Nephron (organoid): ENCODE measurements at regions not wholly inside any gene's neighbourhood (a gene's known extent, or its start where the extent isn't known, plus 50 kb on each side); places are given as distances from the start of the nearest gene placed in this dataset.

Experiments
- H3K27ac Mint-ChIP-seq, 3 experiments: 2 replicates each; pipeline ENCODE4 v1.8.0; 2020; ENCODE audit warnings: mixed read lengths in 3 of 3, mild to moderate bottlenecking in 2 of 3, moderate library complexity in 1 of 3
- H3K27me3 Mint-ChIP-seq: 2 replicates; pipeline ENCODE4 v1.8.0; 2021; ENCODE audit warnings: low read depth, mild to moderate bottlenecking, moderate library complexity, mixed read lengths
- H3K36me3 Mint-ChIP-seq: 2 replicates; pipeline ENCODE4 v1.8.0; 2020; ENCODE audit warnings: low read depth, mixed read lengths
- H3K4me1 Mint-ChIP-seq: 2 replicates; pipeline ENCODE4 v1.8.0; 2020; ENCODE audit warnings: mixed read lengths
- H3K4me3 Mint-ChIP-seq, 3 experiments: 2 replicates each; pipeline ENCODE4 v1.8.0; 2020; ENCODE audit warnings: mild to moderate bottlenecking in 3 of 3, mixed read lengths in 3 of 3, moderate library complexity in 2 of 3
- H3K9me3 Mint-ChIP-seq: 2 replicates; pipeline ENCODE4 v1.8.0; 2020; ENCODE audit warnings: mixed read lengths
- TF ChIP-seq, protein P1 (sequence below), 3 experiments: fragments of 200-600 bp; sonication (generic); IDR thresholded peaks; one replicate each; pipeline ENCODE4 v1.5.0; 2021; ENCODE audit warnings: antibody characterized with exemption in 3 of 3; ENCODE audit not compliant: unreplicated experiment in 3 of 3

DNA sequence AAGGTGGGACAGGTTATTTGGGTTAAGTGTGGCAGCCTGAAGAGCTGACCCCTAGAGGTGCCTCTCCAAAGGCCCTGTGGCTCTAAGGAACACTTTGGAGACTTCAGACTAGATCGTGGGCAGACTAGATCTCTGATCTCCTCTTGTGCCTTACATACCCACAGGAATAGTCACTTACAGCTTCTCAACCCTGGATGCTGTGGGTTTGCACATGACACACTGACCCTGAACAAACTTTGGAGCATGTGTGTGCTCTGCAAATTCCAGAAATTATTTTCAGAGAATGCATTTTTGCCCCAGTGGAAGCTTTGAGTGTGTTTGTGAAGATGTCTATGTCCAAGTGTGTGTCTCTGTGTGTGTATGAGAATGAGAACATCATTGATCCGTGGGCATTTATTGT, 119.6 kb downstream of the EMX2 start:
- Mint-ChIP-seq H3K27me3 (no peaks in the 10 kb centered on the region), H3K4me1 (peaks cover 36% of the 10 kb centered on the region), H3K27ac (no peak overlapping the region), H3K9me3 (no peaks in the 10 kb centered on the region), H3K4me3 (no peak overlapping the region), H3K36me3 (no peaks in the 10 kb centered on the region)
- TF ChIP-seq, protein P1, sequence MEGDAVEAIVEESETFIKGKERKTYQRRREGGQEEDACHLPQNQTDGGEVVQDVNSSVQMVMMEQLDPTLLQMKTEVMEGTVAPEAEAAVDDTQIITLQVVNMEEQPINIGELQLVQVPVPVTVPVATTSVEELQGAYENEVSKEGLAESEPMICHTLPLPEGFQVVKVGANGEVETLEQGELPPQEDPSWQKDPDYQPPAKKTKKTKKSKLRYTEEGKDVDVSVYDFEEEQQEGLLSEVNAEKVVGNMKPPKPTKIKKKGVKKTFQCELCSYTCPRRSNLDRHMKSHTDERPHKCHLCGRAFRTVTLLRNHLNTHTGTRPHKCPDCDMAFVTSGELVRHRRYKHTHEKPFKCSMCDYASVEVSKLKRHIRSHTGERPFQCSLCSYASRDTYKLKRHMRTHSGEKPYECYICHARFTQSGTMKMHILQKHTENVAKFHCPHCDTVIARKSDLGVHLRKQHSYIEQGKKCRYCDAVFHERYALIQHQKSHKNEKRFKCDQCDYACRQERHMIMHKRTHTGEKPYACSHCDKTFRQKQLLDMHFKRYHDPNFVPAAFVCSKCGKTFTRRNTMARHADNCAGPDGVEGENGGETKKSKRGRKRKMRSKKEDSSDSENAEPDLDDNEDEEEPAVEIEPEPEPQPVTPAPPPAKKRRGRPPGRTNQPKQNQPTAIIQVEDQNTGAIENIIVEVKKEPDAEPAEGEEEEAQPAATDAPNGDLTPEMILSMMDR (IDR thresholded peaks at IDR 0.05; ENCODE audit: unreplicated experiment in 3 of 3) = no peak

DNA sequence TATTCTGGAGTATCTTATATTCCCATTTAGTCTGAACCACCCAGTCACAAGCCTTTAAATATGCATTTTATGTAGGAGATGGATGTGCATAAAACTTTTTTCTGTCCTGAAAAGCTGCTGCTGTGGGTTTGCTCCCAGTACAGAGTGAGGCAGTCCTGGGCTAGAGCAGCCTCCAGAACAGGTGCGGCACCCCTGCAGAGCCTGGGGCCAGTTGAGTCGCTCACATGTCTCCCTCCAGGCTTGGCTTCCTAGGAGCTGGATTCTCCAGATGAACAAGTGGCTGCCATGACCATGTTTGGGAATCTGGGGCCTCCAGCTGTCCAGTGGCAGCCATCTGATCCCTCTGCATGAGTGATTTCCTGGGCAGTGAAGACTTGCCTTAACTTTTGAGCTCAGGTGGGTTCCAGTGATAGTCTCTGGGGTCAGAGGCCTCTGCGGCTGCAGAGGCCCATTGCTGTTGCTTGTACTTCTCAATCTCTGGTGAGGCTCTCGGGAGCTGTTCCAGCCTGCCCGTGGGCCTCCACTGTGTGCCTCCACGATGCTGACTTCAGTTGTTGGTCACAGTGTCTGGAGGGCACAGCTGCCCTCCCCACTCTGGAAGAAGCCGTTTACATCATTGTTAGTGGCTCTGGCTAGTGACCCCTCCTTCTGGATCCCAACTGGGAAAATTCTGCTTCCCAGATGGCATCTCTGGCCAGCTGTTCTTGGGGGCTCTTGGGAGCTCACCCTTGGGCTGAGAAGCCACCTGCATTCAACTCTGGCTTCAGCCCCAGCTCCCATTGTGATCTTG, 120.4 kb downstream of the EMX2 start:
- TF ChIP-seq, protein P1 (IDR thresholded peaks at IDR 0.05; ENCODE audit: unreplicated experiment in 3 of 3) = no peak
- no peaks in the 10 kb centered on the region for H3K36me3 Mint-ChIP-seq
- peaks cover 39% of the 10 kb centered on the region for H3K4me1 Mint-ChIP-seq
- no peaks in the 10 kb centered on the region for H3K9me3 Mint-ChIP-seq
- H3K27me3 Mint-ChIP-seq = no peaks in the 10 kb centered on the region
- H3K4me3 Mint-ChIP-seq = no peak overlapping the region
- H3K27ac Mint-ChIP-seq = no peak overlapping the region

DNA sequence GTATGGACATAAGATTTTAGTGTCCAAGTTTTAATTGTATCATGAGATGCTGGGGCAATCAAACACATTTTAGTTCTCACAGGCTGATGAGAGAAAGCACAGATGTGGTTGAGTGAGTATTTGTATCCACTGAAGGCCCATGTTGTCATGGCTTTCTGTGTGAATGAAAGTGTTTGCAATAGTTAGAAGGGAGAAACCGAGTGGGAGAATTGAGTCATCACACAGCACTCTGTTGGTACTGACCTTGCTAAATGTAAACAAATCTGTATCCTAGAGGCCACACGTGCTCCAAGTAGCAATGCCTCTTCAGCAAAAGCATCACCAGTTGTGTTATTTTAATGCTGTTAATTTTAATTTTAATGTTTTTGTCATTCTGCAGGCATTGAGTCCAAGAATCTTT, 121.2 kb downstream of the EMX2 start:
- Mint-ChIP-seq H3K4me1 (peaks cover 39% of the 10 kb centered on the region), H3K27ac (peak overlapping the region in 1 of 3 experiments; percentile 32), H3K9me3 (no peaks in the 10 kb centered on the region), H3K4me3 (no peak overlapping the region), H3K27me3 (no peaks in the 10 kb centered on the region), H3K36me3 (no peaks in the 10 kb centered on the region)
- TF ChIP-seq, protein P1 (IDR thresholded peaks at IDR 0.05; ENCODE audit: unreplicated experiment in 3 of 3) = no peak

DNA sequence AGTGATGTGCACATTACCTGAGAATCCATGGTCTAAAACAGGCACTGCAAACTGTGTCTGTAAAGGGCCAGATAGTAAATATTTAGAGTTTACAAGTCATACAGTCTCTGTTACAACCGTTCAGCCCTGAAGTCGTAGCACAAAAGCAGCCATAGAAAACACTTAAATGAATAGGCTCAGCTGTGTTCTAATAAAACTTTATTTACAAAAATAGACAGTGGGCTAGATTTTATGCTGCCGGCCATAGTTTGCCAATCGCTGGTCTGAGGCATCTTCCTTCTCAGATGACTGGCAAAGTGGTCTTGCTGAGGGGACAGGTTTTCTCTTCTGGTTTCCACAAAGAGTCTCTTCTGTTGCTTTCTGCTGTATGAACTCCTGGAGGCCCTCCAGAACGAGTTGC, 121.7 kb downstream of the EMX2 start:
- no peaks in the 10 kb centered on the region for H3K36me3 Mint-ChIP-seq

DNA sequence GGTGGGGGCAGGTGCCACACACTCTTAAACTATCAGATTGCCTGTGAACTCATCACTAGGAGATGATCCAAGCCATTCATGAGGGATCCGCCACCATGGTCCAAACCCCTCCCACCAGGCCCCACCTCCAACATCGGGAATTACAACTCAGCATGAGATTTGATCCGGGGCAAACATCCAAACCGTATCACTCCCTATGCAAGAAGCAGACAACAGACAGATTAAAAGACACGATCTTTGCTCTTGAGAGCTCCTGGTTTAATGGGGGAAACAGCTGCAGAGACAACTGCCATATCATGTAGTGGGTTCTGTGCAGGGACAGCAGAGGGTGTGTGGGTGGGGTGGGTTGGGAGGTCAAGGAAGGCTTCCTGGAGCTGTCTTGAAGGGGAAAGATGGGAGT, 123.6 kb downstream of the EMX2 start:
- TF ChIP-seq, protein P1 (IDR thresholded peaks at IDR 0.05; ENCODE audit: unreplicated experiment in 3 of 3) = no peak
- H3K27ac Mint-ChIP-seq = peak overlapping the region in 2 of 3 experiments; percentile 33 to 76
- H3K4me1 Mint-ChIP-seq = peaks cover 46% of the 10 kb centered on the region
- H3K4me3 Mint-ChIP-seq = no peak overlapping the region
- no peaks in the 10 kb centered on the region for H3K9me3 Mint-ChIP-seq
- no peaks in the 10 kb centered on the region for H3K36me3 Mint-ChIP-seq
- H3K27me3 Mint-ChIP-seq = peaks cover 4% of the 10 kb centered on the region

More for the DNA sequence above, 121.7 kb downstream of the EMX2 start:
- H3K4me3 Mint-ChIP-seq = no peak overlapping the region
- TF ChIP-seq, protein P1 (IDR thresholded peaks at IDR 0.05; ENCODE audit: unreplicated experiment in 3 of 3) = no peak
- peaks cover 44% of the 10 kb centered on the region for H3K4me1 Mint-ChIP-seq
- no peaks in the 10 kb centered on the region for H3K9me3 Mint-ChIP-seq
- peaks cover 2% of the 10 kb centered on the region for H3K27me3 Mint-ChIP-seq
- H3K27ac Mint-ChIP-seq = no peak overlapping the region

DNA sequence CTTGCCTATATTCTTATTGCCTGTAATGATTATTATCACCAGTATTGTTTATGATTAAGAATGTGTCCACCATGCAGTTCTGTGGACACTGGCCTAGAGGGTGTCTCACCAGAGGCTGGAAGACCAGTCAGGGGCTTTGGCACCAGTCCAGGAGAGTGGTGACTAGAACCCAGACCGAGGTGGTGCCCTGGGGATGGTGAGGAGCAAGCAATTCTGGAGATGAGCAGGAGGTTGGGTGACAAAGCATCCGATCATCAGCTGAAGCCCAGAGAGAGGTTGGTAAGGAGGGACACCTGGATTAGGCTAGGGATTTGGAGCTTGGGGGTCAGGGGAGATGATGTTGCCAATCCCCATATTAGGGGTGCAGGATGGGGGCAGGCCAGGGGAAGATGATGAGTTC, 124.4 kb downstream of the EMX2 start:
- H3K9me3 Mint-ChIP-seq = no peaks in the 10 kb centered on the region
- peaks cover 4% of the 10 kb centered on the region for H3K27me3 Mint-ChIP-seq
- no peak overlapping the region for H3K4me3 Mint-ChIP-seq
- peaks cover 46% of the 10 kb centered on the region for H3K4me1 Mint-ChIP-seq
- peak overlapping the region in 1 of 3 experiments; percentile 76 for H3K27ac Mint-ChIP-seq
- no peaks in the 10 kb centered on the region for H3K36me3 Mint-ChIP-seq
- TF ChIP-seq, protein P1 (IDR thresholded peaks at IDR 0.05; ENCODE audit: unreplicated experiment in 3 of 3) = no peak
